Heart right ventricle (tissue), 16 donors: ENCODE measurements at regions not wholly inside any gene's neighbourhood (a gene's known extent, or its start where the extent isn't known, plus 50 kb on each side); places are given as distances from the start of the nearest gene placed in this dataset.

Source experiments
- ATAC-seq, 8 donors: fragments of 200-7000 bp; cut with Tn5 transposase; one replicate each; pipeline ENCODE4 v1.9.1; 2020; ENCODE audit warnings: mild to moderate bottlenecking in 8 of 8, moderate library complexity in 8 of 8, moderate number of reproducible peaks in 1 of 8
- DNase-seq, 2 donors: peaks; one replicate each; pipeline ENCODE4 v3.0.0-alpha.2; 2020
- H3K27ac ChIP-seq, 10 donors: fragments of 200-600 bp; sonication (generic) in 2 of 10; one replicate each; pipeline versions ENCODE4 v1.5.0 to v1.8.0; 2020 to 2022; ENCODE audit warnings: mild to moderate bottlenecking in 3 of 10
- H3K27me3 ChIP-seq, 7 donors: fragments of 200-600 bp; one replicate each; pipeline ENCODE4 v1.8.0; 2021 to 2022; ENCODE audit warnings: mild to moderate bottlenecking in 2 of 7
- H3K36me3 ChIP-seq, 9 donors: fragments of 200-600 bp; sonication (generic) in 1 of 9; one replicate each; pipeline versions ENCODE4 v1.5.0 to v1.8.0; 2020 to 2022; ENCODE audit warnings: mild to moderate bottlenecking in 2 of 9
- H3K4me1 ChIP-seq, 9 donors: fragments of 200-600 bp; sonication (generic) in 1 of 9; one replicate each; pipeline versions ENCODE4 v1.5.0 to v1.8.0; 2020 to 2022; ENCODE audit warnings: mild to moderate bottlenecking in 4 of 9
- H3K4me3 ChIP-seq, 10 donors: fragments of 200-600 bp; sonication (generic) in 2 of 10; one replicate each; pipeline versions ENCODE4 v1.5.0 to v1.8.0; 2020 to 2022; ENCODE audit warnings: mild to moderate bottlenecking in 7 of 10, moderate library complexity in 2 of 10
- H3K9me3 ChIP-seq, 11 donors: fragments of 200-600 bp in 10 of 11; sonication (generic) in 2 of 11; one replicate each; pipeline versions ENCODE4 v1.5.0 to v1.8.0; 2013 to 2022; ENCODE audit warnings: mild to moderate bottlenecking in 2 of 11, control low read depth in 1 of 11, moderate library complexity in 1 of 11
- CTCF ChIP-seq, 9 donors: fragments of 200-600 bp; sonication (generic) in 2 of 9; IDR thresholded peaks; one replicate each; pipeline versions ENCODE4 v1.5.0 to v1.8.0; 2021 to 2022; ENCODE audit warnings: antibody characterized with exemption in 9 of 9, mild to moderate bottlenecking in 5 of 9, moderate library complexity in 1 of 9
- WGBS, 2 donors: extraction: QIAGEN DNeasy Blood & Tissue Kit; methylation state at CpG; one replicate each; pipeline ENCODE4 v1.1.7; 2013; ENCODE audit warnings: inconsistent platforms in 1 of 2; 5-methylcytosine and 5-hydroxymethylcytosine counted together
- intact Hi-C, 10 donors: fragments of 100-400 bp; cut with DNase I; formaldehyde crosslinking; loops; one replicate each; pipeline versions ENCODE4 v1.11.1 to v1.14.2; 2022
- donor health status: Arrhythmogenic right ventricular cardiomyopathy.
- donor health status: ischemic (EF 13 %, LVEDD 7.1; RV severe dilation, severe dysfunction).
- donor health status: healthy with polysubstance abuse.
- donor health status: DM: no; HTN: yes; CAD: no.
- donor health status: DM: no; HTN: no; CAD: no.
- donor health status: ischemic (EF 25% LVEDD 6.9; RV normal size, moderate dysfunction).
- donor health status: ischemic (EF 25% LVEDD 5.7; RV mildly dilated, moderate dysfunction).
- donor health status: healthy.
- donor health status: DM: yes; HTN: yes; CAD: no.
- donor health status: Ischemic cardiomyopathy.
- donor health status: ischemic (EF 35%, LVEDD 5.7; RV mildly dilated, moderate dysfunction).
- donor health status: nonischemic (EF 11% LVEDD 7.7; RV severe dilation, severe dysfunction).
- donor health status: DM: yes; HTN: yes; CAD: no.
- donor health status: PGD.
- donor health status: ischemic (EF 29% LVEDD 5.4; RV normal size, mild dysfunction).
- donor health status: nonischemic (EF 23%, LVEDD 6.1; RV moderate dilation, normal function).

GRCh38 chr1:94719926-94720793 lies 100.0 kb upstream of the SLC44A3 start:
- Histone ChIP-seq H3K4me3 (no peak overlapping the region), H3K27ac (peak overlapping the region in 1 of 10 donors; percentile 81), H3K4me1 (peaks cover 0 to 50% (median 0%) of the 10 kb centered on the region in 9 donors), H3K27me3 (no peaks in the 10 kb centered on the region), H3K9me3 (no peaks in the 10 kb centered on the region), H3K36me3 (no peaks in the 10 kb centered on the region)
- no peak for TF ChIP-seq CTCF (IDR thresholded peaks at IDR 0.05)
- DNase-seq (no peak), ATAC-seq (peak in 6 of 8 donors; percentile 31 to 59 (median 48))
- intact Hi-C loops = no loop called here
- 86 to 92% methylated on average over 7 of the region's 7 CpGs for WGBS, 2 donors

GRCh38 chr1:94716965-94717364 lies 103.2 kb upstream of the SLC44A3 start:
- Histone ChIP-seq H3K9me3 (no peaks in the 10 kb centered on the region), H3K36me3 (no peaks in the 10 kb centered on the region), H3K27ac (no peak overlapping the region), H3K4me1 (peaks cover 0 to 54% (median 0%) of the 10 kb centered on the region in 9 donors), H3K27me3 (no peaks in the 10 kb centered on the region), H3K4me3 (no peak overlapping the region)
- DNase-seq = no peak
- TF ChIP-seq CTCF (IDR thresholded peaks at IDR 0.05) = no peak
- intact Hi-C loops = no loop called here
- WGBS, 2 donors = 87 to 92% methylated on average over 2 of the region's 2 CpGs
- ATAC-seq = no peak

GRCh38 chr1:94715321-94715720 lies 104.8 kb upstream of the SLC44A3 start:
- Histone ChIP-seq H3K27me3 (no peaks in the 10 kb centered on the region), H3K4me1 (peaks cover 0 to 38% (median 0%) of the 10 kb centered on the region in 9 donors), H3K36me3 (no peaks in the 10 kb centered on the region), H3K4me3 (no peak overlapping the region), H3K27ac (no peak overlapping the region), H3K9me3 (no peaks in the 10 kb centered on the region)
- TF ChIP-seq CTCF (IDR thresholded peaks at IDR 0.05) = no peak
- 90 to 94% methylated on average over 5 of the region's 5 CpGs for WGBS, 2 donors
- intact Hi-C loops = no loop called here
- DNase-seq (no peak), ATAC-seq (no peak)

- DNase-seq = no peak
- intact Hi-C loops = no loop called here
- ATAC-seq = no peak
- Histone ChIP-seq H3K36me3 (no peaks in the 10 kb centered on the region), H3K4me3 (no peak overlapping the region), H3K27ac (peak overlapping the region in 1 of 10 donors; percentile 61), H3K27me3 (no peaks in the 10 kb centered on the region), H3K9me3 (no peaks in the 10 kb centered on the region), H3K4me1 (peaks cover 0 to 30% (median 0%) of the 10 kb centered on the region in 9 donors)
- WGBS, 2 donors = 93 to 98% methylated on average over 4 of the region's 4 CpGs
- no peak for TF ChIP-seq CTCF (IDR thresholded peaks at IDR 0.05)
These were observed 105.6 kb upstream of the SLC44A3 start for GRCh38 chr1:94714552-94714951.
